HS-27A (cell line): ENCODE measurements at regions not wholly inside any gene's neighbourhood (a gene's known extent, or its start where the extent isn't known, plus 50 kb on each side); places are given as distances from the start of the nearest gene placed in this dataset.

Experiments used
- DNase-seq: peaks from one replicate; pipeline ENCODE4 v3.0.0-alpha.2; 2012; ENCODE audit warnings: low read depth, missing footprints

DNA sequence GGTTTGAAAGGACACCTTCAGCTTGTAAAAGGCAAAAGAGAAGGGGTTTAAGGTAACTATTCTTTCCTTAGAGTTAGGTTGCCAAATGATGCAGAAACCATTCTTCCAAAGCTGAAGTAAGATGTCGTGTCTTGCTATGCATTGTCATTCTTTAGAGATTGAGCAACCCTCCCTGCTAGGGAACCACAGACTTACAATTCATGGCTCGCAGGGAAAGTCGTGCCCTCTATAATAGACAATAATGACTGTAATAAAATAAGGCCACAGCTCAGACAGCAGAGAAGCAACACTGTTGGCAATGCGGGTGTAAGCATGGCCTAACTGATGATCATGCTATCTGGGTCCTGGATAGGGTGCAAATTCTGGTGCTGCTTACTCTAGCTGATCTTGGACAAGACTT, 129.6 kb upstream of the CDH13 start:
- DNase-seq, result no peak

DNA sequence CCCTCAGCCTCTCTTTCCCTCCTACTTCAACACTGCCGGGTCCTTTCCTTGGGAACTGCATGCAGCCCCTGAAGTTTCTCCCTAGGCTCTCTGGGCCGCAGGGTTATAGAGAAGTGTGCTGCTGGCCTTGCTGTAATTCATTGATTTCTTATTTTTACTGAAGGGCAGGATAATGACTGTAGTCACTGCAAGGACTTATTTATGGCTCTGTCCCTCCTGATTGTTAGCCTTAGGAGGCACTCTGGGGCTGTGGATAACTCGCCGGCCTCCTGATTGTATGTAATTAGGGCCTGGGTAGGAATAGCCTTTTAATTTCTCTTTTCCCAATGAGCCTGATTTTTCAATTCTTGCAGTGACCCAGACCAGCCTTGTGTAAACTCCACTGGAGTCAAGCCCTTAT, 138.3 kb upstream of the CDH13 start:
- no peak for DNase-seq

DNA sequence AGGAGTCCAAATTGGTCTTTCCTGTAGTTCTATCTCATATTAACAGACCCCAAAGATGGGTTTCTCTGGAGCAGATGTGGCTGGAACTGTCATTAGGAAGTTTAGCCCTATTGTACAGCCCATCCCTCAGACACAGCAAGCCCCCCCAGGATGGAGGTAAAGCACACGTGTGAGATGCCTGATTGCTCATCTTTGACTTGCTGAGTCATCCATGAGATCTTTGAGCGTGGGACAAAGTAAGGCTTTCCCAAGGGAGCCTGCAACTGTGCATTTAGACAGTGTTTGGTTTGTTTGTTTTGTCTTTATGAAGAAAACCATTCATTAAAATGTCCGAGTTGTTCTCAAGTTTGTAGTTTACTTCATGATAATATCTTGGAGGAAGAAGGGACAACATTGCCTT, 145.3 kb upstream of the CDH13 start:
- DNase-seq, result no peak

DNA sequence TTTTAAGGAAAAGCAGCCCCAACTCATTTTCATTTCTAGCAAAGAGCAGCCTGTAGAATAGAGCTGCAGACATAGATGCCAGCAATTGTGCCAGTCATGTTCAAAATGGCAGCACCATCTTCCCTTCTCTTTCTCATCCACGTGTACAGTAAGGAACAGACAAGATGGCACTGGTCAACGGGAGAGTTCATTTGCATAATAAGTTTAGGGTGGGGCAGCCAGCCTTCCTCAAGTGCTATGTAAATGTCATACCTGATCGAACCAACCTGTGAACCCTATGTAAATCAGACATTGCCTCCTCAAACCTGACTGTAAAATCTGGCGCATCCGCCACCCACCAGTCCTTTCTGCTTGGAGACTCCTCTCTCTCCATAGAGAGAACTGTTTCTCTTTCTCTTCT, 150.0 kb upstream of the CDH13 start:
- no peak for DNase-seq

DNA sequence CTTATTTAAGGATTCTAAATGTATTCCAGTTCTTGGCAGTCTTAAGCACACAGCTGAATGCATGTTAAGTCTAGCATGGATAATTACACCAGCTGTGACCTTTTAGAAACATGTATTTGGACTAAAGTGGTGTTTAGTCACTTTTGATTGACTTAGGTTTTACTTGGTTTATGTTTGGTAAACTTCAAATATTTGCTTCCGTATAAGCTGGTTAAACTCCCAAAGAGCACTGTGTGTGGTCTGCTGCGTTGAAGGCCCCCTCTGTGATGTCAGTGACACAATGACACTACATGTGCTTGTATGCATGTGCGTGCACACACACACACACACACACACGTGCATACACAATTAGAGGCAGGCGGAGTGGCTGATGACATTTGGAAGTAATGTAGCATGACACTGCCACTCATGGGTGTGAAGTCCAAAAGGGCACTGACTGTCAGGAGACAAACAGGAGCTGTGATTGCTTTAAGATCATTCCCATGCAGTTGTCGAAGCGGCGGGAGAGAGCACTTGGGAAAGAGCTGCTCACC, 156.1 kb upstream of the CDH13 start:
- DNase-seq, result no peak

DNA sequence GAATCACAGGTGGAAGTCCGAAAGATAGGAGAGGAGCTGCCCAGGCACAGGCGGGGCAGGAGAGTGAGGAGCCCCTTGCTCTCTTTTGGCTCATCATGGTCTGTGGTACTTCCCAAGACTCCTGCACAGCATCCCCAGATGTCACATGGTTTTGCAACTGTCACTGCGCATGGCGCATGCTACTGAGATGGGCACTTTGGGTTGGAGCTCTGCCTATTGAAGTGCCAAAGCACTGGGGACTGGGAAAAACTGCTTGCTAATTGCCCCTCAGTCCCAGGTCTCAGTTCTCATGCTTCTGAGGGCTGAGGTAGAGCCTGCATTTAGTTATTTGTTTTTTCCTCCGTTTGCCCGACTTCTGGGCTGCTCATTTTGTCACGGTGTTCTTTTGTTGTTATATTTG, 156.8 kb upstream of the CDH13 start:
- no peak for DNase-seq

DNA sequence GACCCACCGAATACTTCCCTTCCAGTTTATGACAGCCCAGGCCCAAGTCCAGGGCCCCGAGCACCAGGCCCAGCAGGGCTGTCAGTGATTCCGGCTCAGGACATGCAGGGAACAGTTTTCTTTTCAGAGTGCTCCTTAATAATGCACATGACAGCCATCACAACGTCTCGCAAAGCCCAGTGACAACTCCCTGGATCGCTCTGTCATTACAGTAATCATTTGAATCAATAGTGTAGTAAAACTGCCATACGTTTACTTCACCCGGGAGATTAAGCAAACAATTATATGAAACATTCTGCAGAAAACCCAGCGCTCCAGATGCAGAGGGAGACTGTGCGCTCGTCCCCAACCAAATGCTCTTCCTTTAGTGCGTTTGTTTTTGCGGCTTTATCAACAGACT, 162.6 kb upstream of the CDH13 start:
- no peak for DNase-seq

DNA sequence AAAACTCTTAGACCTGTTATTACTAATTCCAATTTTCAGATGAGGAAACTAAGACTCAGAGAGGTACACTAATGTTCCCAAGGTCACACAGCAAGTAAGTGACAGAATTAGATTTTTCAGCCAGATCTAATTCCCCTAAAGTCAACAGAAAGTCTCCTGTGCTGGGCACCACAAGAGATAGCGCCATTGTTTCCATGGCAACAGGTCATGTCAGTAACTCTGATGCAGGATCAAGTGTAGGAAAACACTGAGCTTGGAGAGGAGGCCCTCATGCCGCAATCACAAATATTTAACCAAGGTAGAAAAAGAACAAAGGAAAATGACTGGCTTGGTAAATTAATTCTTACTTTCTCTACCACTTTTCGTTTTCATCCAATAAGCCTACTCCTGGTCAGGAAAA, 166.0 kb upstream of the CDH13 start:
- no peak for DNase-seq

DNA sequence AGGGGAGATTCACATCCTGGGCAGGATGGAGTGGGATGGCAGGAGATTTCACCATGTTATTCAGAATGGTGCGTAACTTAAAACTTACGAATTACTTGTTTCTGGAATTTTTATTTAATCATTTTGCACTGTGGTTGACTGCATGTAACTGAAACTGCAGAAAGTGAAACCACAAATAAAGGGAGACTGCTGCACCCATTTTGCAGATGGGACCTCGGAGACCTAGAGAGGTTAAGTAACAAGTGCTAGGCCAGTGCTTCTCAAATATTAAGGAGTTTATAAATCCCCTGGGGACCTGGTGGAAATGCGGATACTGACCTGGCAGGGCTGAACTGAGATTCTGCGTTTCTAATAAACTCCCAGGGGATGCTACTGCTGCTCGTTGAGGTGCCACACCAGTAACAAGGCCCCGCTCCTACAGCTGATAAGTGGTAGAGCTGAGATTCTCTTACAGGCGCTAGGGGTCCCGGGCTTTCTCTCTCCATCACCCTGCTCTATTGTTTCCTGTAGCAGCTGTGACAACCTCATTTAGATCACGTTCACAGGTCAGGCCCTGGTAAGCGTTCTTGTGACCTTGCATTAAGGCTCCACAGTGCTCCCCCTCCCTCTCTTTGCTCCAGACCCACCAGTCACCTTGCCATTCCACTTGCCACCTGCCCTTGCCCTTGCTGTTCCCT, 167.1 kb upstream of the CDH13 start:
- DNase-seq, result no peak

DNA sequence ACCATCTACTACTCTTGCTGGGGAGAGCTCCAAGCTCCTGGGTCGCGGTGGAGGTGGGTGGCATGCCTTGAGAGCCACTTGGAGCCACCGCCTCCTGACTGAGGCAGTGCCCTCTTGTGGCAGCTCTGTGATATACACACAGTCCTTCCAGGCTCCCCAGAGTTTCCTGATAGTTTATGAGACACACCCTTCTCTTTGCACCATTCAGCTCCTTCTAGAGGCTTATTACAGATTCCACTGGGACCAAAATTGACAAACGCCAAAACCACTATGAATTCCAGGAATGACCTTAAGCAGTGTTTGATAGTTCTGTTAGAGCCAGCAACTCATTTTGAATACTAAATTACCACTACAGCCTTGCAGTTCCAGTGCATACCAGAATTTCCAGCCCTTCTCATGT, 170.1 kb upstream of the CDH13 start:
- DNase-seq, result peak; percentile 33

DNA sequence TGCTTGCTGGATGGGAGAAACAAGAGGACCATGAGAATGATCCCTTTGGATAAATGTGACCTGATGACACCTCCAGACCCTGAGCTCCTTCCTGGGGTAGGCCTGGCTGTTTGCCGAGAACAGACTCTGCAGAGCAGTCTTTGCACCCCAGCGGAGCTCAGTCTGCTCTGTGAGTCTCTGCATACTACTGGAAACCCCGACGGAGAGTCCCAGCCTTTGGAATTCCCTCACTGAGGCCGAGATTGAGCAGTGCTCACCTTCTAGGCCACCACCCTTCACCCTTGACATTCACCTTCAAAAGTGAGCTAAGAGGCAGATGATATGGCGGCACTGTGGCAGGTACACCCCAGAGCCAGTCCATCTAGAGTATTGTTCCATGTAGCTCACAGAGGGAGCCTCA, 172.2 kb upstream of the CDH13 start:
- DNase-seq, result no peak

DNA sequence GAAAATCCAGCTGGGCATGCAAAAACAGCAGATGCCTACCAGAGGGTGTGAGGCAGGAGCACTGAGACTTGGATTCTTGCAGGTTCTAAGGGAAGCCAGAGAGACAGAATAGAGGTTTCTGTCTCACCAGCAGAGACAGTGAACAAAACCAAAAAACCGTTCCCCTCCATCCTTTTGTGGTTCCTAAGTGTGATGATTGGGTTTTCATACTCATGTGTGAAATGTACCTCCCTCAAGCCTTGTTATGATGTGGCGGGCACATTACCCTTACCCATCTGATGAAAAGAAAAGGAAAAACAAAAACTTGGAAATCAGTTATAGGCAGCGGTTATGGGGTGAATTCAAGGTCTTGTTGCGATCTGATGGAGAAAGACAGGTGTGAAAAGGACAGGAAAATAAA, 172.6 kb upstream of the CDH13 start:
- no peak for DNase-seq

DNA sequence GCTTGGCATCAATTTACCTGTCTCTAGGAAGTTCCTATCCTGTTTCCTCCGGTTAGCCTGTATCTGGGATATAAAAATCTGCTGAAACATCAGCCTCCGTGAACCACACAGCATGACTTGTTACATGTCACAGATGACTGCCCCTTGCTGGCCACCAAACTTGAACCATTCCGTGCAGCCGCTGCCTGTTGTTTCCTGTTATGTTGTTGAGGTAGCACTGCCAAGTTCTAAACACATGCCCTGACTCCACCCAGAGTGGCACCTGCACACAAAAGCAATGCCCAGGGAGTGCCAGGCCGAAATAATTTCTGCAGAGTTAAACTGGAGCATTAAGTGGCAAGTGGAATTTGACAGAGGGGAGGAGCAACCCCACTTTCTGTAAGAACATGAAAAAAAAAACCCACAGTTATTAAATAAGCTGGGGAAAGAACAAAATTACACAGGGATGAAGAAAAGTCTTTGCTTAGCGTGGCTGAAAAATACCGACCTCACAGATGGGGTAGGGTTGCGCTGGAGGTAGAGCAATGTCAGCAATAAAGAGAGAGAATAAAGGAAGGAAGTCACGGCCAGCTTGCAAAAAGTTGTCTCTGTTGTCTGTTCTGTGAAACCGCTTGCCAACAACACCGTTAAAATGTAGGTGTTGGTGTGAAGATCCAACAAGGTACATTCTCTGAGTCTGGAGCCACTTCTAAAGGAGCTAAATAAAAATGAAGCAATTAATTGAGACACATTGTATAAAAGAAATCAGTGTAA, 174.6 kb upstream of the CDH13 start:
- no peak for DNase-seq

DNA sequence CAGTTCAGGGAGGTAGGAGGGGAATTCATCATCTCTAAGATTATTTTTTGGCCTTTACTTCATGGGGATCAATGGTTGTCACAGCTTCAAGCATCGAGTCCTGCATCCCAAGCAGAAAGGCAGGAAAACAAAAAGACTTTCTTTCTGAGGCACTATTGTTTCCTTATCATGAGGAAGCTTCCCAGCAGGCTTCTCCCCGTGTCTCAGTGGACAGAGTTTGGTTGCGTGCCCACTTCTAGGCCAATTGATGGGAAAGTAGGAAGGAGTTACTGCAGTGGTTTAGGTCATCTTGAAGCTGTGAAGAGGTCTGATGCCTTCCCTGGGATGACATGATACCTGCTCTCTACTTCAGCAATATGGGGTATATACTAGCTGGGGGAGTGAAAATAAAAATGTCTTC, 175.3 kb upstream of the CDH13 start:
- DNase-seq, result no peak

DNA sequence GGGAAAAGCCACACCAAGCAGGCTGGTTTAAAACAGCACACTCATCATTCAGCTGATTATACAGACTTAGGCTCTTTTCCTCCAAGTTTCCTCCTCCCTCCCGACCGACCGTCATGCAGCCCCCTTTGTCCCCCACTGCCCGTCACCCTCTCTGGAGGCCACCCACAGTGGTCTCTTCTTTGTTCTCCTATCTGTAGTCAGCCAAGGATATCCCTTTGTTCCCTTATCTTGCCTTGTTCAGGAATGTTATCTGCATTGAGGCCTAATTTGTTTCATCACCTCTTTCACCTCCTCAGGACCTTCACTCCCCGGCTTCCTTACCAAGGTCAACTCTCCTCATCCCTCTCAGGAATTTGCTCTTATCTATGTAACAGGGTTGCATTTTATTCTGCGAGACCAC, 186.4 kb upstream of the CDH13 start:
- no peak for DNase-seq

DNA sequence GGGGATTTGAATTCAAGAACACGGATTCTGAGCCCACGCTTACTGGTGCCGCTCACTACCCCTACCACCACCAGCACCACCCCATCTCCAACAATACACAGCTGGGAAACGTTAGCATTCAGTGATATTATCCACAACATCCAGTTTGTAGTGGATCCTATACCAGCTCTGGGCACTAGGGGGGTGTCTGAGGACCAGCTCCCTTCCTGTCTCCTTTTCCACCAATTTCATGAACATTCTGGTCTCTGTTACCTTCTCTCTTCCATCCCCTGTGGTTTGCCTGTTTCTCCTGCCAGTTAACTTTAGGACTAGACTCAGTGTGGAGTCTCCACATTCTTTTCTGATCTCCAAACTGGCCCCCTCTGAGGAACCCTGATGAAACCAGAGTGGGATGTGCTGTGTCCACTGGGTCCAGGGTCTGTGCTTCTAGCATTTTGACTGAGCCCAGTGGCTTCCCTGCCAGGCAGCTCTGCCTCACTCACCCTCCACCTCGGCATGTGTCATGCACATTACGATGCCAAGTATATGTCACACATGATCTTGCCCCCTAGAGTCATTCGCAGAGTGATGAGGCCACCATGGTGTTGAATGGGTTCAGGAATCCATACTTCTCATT, 187.0 kb upstream of the CDH13 start:
- no peak for DNase-seq

DNA sequence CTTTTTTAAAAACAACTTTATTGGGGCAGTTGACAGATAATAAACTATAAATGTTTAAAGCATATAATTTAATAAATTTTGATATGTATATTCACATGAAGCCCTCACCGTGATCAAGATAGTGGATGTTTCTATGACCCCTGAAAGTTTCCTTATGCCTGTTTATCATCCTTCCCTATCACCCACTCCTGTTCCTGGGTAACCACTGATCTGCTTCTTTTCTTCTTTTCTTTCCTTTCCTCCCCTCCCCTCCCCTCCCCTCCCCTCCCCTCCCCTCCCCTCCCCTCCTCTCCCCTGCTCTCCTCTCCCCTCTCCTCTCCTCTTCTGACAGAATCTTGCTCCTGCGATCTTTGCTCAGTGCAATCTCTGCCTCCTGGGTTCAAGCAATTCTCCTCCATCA, 193.7 kb upstream of the CDH13 start:
- no peak for DNase-seq

DNA sequence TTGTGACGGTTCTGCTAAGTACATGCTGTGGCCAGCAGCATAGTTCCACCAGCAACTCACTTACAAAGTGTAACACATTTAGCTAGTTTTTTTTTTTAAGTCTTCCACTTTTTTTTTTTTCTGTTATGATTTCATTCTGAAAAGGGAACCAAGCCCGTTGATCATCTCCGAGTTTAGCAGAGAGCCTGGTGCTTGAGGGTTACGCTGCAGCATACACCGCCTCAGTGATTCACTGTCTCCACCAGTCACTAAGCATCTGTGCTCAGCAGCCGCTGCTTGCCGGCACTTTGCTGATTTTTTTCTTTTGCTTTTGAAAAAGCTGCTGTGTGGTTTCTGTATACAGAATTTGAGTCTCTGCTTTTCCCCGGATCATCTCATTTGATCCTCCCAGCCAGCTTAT, 194.5 kb upstream of the CDH13 start:
- no peak for DNase-seq

DNA sequence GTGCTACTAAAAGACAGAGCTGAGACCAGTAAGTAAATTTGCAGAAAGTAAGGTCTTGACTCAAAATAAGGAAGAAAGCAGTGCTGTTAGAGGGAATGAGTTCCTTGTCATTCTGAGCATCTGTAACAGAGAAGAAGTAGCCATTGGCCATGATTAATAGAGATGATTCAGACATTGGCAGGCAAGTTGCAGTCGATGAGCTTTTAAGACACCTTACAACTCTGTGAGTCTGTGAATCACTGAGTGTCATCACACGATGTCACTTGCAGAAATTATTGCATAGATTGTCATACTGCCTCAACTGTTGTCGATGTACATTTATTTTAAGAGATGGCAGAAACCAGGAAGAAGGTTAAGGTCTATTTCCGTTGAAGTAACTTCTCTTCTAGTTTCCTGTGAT, 201.1 kb upstream of the CDH13 start:
- no peak for DNase-seq

DNA sequence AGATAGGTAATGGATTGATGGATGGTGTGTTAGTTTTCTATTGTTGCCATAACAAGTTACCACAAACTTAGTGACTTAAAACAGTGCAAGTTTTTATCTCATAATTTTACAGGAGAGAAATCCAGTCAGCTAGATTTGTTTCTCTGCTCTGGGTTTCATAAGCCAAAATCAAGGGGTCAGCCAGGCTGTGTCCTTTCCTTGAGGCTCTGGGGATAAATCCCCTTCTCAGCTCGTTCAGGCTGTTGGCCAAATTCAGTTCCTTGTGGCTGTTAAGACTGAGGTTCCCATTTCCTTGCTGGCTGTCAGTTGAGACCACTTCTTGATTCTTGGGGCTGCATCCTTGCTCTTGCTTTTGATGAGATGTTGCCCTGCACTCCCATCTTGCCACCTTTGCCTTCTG, 204.9 kb upstream of the CDH13 start:
- no peak for DNase-seq

DNA sequence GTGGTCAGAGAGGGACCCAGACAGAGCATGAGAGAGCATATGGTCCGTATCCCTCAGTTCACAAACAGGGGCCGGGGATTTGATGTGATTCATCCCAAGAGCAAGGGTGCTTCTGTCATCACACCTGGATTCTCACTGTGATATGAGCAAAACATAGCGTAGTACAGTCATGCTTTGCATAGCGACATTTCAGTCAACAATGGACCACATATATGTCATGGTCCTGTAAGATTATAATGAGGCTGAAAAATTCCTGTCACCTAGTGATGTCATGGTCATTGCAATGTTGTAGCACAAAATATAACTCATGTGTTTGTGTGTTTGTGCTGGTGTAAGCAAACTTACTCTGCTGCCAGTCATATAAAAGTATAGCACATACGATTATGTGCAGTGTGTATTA, 207.4 kb upstream of the CDH13 start:
- DNase-seq, result no peak

DNA sequence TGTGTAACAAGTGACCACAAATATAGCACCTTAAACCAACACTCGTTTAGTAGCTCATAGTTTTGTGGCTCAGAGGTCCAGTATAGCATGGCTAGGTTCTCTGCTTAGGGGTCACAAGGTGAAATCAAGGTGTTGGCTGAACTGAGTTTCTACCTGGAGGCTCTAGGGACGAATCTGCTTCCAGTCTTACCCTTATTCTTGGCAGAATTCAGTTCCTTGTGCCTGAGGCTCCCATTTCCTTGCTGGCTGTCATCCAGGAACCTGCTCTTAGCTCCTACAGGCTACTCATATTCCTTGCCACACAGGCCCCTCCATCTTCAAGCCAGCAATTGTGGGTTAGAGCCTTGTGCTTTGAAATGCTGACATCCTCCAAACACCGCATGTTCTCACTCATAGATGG, 212.3 kb upstream of the CDH13 start:
- DNase-seq, result no peak

DNA sequence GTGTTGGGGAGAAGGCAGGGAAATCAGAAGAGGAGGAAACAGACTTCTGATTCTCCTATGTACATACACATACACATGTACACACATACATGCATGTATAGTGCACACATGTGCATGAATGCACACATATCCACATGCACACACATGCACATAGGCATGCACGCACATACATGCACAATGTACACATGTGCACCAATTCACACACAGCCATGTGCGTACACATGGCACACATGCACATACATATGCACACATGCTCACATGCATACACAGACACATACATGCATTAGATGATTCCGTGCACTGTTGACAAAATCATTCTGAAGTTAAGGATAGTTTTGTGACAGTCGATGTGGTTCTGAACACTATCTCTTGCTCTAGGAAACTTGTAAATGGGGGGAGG, 214.0 kb upstream of the CDH13 start:
- DNase-seq, result no peak
